SIG-M5 (cell line): ENCODE measurements at regions not wholly inside any gene's neighbourhood (a gene's known extent, or its start where the extent isn't known, plus 50 kb on each side); places are given as distances from the start of the nearest gene placed in this dataset.
"Not testable (repeated sequence)": the region's sequence is repeated elsewhere in the genome, so short reads cannot be mapped to it uniquely, and the experiment has no call there.

Source experiments
- DNase-seq: peaks from one replicate; lab custom pipeline; 2025; lab: John Stamatoyannopoulos, UW

- DNase-seq, result no peak
These were observed 74.0 kb upstream of the CUX1 start for GRCh38 chr7:101743241-101743994.

DNA sequence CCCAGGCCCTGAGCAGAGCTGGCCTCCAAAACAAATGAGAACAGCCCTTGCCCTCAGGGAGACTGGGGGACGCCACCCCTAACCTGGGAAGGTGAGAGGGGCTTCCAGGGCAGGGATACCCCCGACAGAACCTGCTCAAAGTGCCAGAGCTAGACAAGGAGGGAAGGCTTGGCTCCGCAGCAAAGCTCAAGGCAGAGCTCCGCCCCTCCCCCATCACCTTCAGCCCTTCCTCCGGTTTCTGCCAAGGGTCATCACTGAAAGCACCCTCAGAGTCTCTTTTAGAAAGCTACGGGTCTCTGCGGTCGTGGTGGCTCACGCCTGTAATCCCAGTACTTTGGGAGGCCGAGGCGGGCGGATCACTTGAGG lies 73.4 kb upstream of the CUX1 start:
- DNase-seq, result no peak

DNA sequence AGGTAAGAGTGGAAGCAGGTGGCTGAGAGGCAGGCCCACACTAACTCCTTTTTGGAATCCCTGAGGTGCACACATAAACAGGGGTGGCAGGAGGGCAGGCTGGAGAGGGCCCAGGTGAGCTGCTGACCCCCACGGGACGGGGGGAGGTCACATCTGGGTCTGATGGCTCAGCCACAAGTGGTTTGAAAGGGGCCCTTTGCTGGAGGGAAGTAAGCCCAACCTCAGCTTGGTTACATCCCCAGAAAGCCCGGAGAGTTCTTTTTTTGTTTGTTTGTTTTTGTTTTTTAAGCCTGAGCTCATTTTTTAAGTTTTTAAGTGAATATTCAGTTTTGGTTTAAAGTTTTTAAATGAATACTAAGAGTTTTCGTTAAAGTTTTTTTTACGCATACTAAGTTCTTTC lies 72.8 kb upstream of the CUX1 start:
- DNase-seq, result no peak

- DNase-seq, result no peak
These were observed 71.1 kb upstream of the CUX1 start for GRCh38 chr7:101746314-101746713.

- DNase-seq, result no peak
These were observed 70.2 kb upstream of the CUX1 start for GRCh38 chr7:101747053-101747878.

DNA sequence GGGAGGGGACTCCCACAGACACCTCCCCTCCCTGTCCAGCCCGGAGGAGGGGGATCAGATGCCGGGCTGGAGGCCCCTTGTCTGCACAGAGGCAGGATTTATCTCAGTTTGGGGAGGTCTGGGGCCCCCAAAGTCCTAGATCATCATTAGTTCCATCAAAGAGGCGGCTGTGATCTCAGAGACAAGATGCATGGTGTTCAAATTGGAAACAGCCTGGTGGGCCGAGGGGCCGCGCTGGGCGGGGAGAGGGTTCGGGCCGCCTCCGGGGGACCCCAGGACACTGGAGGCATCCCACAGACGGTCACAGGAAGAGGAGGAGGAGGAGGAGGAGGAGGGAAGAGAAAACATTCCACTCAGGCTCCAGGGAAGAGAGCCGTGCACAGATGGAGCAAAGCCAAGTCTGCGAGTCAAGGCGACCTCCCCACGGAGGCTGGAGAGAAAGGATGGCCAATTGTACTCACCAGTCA lies 69.5 kb upstream of the CUX1 start:
- DNase-seq, result no peak

- no peak for DNase-seq
These were observed 67.5 kb upstream of the CUX1 start for GRCh38 chr7:101749891-101750290.

DNA sequence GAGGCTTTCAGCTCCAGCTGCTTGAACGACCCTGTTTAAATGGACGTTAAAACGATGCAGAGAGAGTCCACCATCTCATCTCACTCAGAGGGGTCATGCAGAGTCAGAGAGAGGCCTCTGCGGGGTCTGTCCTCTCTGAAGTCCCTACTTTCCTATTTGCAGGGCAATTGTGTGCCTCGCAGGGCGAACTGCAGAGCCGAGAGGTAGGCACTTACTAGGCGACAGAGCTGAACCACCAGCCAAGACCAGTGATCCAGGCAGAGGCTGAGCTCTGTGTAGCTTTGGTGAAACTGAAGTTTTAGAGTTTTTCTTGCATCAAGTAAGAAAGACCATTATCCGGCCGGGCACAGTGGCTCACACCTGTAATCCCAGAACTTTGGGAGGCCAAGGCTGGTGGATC lies 64.1 kb upstream of the CUX1 start:
- no peak for DNase-seq

GRCh38 chr7:101754424-101755159 lies 62.8 kb upstream of the CUX1 start:
- DNase-seq, result no peak

GRCh38 chr7:101757879-101758278 lies 59.5 kb upstream of the CUX1 start:
- no peak for DNase-seq

DNA sequence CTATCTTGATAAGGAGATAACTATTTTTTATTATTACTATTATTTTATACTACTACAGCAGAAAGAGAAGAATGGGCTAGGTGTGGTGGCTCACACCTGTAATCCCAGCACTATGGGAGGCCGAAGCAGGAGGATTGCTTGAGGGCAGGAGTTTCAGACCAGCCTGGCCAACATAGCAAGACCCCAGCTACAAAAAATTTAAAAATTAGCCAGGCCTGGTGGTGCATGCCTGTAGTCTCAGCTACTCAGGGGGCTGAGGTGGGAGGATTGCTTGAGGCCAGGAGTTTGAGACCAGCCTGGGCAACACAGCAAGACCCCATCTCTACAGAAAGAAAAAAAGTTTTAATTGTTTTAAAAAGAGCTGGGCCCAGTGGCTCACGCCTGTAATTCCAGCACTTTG lies 58.9 kb upstream of the CUX1 start:
- DNase-seq, result not testable (repeated sequence)

DNA sequence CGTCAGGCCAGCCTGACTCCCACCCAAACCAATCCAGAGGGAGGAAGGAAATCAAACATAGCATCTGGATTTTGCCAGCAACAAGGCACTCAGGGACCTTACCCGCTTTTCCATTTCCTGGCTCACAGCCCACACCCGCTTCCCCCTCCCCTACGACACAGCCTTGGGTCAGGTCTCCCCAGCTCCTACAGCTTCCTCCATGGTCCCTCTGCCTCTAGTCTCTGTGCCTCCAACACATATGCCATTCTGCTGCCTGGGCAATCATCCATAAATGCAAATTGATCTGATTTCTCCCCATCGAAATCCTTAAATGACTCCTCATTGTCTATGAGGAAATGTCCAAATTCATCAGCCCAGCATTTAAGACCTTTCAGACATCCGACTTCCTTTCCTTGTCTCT lies 53.2 kb upstream of the CUX1 start:
- no peak for DNase-seq

- DNase-seq, result no peak
These were observed 49.9 kb upstream of the CUX1 start for GRCh38 chr7:101767544-101767943.
